ENCODE measurements at regions not wholly inside any gene's neighbourhood (a gene's known extent, or its start where the extent isn't known, plus 50 kb on each side); places are given as distances from the start of the nearest gene placed in this dataset.

DNA sequence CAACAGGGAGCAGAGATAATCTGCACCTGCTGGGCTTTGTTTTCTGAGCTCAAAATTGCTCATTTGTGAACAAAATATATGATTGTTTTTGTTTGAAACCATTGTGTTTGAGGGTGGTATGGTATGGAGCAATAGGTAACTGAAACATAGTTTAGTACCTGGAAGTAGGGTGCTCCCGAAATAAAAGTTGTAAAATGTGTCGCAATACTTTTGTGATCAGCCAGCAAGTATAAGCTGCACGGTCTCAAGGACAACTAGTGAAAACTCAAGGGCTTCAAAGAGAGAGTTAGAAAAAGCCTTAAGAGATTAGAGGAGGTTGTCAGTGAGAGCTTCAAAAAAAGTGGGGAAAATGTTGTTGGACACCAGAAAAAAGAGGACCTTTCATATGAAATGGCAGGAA, 579.8 kb upstream of the POU3F2 start:
- Histone ChIP-seq H3K9me3 (ENCODE audit: control insufficient read depth in 2 of 3, low read length in 3 of 3) (no peaks in the 10 kb centered on the region), H3K36me3 (ENCODE audit: control insufficient read depth in 2 of 3, insufficient read depth in 3 of 3, low read length in 3 of 3) (no peaks in the 10 kb centered on the region), H3K4me3 (ENCODE audit: low read length) (no peak overlapping the region), H3K4me1 (ENCODE audit: control insufficient read depth in 2 of 2, insufficient read depth in 2 of 2, low read length in 2 of 2) (no peaks in the 10 kb centered on the region), H3K27me3 (ENCODE audit: control insufficient read depth in 2 of 2, insufficient read depth in 2 of 2, low read length in 2 of 2) (no peaks in the 10 kb centered on the region), H3K27ac (ENCODE audit: low read depth, low read length) (no peak overlapping the region)
- ChIA-PET POLR2A (no interaction called here), CTCF (no interaction called here)
- DNase-seq: no peak
- Mint-ChIP-seq H3K4me3 (no peak overlapping the region), H3K4me1 (no peaks in the 10 kb centered on the region), H3K9me3 (peaks cover 0 to 10% (median 0%) of the 10 kb centered on the region in 11 donors), H3K27ac (no peak overlapping the region), H3K27me3 (no peaks in the 10 kb centered on the region), H3K36me3 (no peaks in the 10 kb centered on the region)
- no peak for ATAC-seq
- intact Hi-C loops (cut with micrococcal nuclease): no loop called here

- POLR2A ChIA-PET: no interaction called here
- no peaks in the 10 kb centered on the region for H3K4me1 ChIP-seq (ENCODE audit: control insufficient read depth in 2 of 2, insufficient read depth in 2 of 2, low read length in 2 of 2)
- no peak for ATAC-seq
- no peak overlapping the region for H3K27ac ChIP-seq (ENCODE audit: low read depth, low read length)
- Mint-ChIP-seq H3K4me1 (no peaks in the 10 kb centered on the region), H3K27me3 (no peaks in the 10 kb centered on the region), H3K27ac (no peak overlapping the region), H3K36me3 (no peaks in the 10 kb centered on the region), H3K9me3 (peaks cover 0 to 13% (median 0%) of the 10 kb centered on the region in 11 donors), H3K4me3 (no peak overlapping the region)
- H3K36me3 ChIP-seq (ENCODE audit: control insufficient read depth in 2 of 3, insufficient read depth in 3 of 3, low read length in 3 of 3): no peaks in the 10 kb centered on the region
- H3K4me3 ChIP-seq (ENCODE audit: low read length): no peak overlapping the region
- H3K27me3 ChIP-seq (ENCODE audit: control insufficient read depth in 2 of 2, insufficient read depth in 2 of 2, low read length in 2 of 2): no peaks in the 10 kb centered on the region
- H3K9me3 ChIP-seq (ENCODE audit: control insufficient read depth in 2 of 3, low read length in 3 of 3): no peaks in the 10 kb centered on the region
- intact Hi-C loops (cut with micrococcal nuclease): no loop called here
- DNase-seq: no peak
- CTCF ChIA-PET: no interaction called here
Observed at GRCh38 chr6:98260382-98260781, 574.0 kb upstream of the POU3F2 start.

- H3K27ac ChIP-seq (ENCODE audit: low read depth, low read length): no peak overlapping the region
- ATAC-seq (no peak), DNase-seq (no peak)
- H3K27ac Mint-ChIP-seq: no peak overlapping the region
- H3K9me3 ChIP-seq (ENCODE audit: control insufficient read depth in 2 of 3, low read length in 3 of 3): no peaks in the 10 kb centered on the region
- H3K4me1 ChIP-seq (ENCODE audit: control insufficient read depth in 2 of 2, insufficient read depth in 2 of 2, low read length in 2 of 2): no peaks in the 10 kb centered on the region
- H3K4me3 ChIP-seq (ENCODE audit: low read length): no peak overlapping the region
- CTCF ChIA-PET: no interaction called here
- intact Hi-C loops (cut with micrococcal nuclease): no loop called here
- H3K9me3 Mint-ChIP-seq: peaks cover 0 to 11% (median 0%) of the 10 kb centered on the region in 11 donors
- POLR2A ChIA-PET: no interaction called here
- no peak overlapping the region for H3K4me3 Mint-ChIP-seq
- H3K36me3 Mint-ChIP-seq: no peaks in the 10 kb centered on the region
- H3K27me3 Mint-ChIP-seq: no peaks in the 10 kb centered on the region
- H3K27me3 ChIP-seq (ENCODE audit: control insufficient read depth in 2 of 2, insufficient read depth in 2 of 2, low read length in 2 of 2): no peaks in the 10 kb centered on the region
- H3K4me1 Mint-ChIP-seq: no peaks in the 10 kb centered on the region
- no peaks in the 10 kb centered on the region for H3K36me3 ChIP-seq (ENCODE audit: control insufficient read depth in 2 of 3, insufficient read depth in 3 of 3, low read length in 3 of 3)
Observed at GRCh38 chr6:98272060-98272459, 562.3 kb upstream of the POU3F2 start.

DNA sequence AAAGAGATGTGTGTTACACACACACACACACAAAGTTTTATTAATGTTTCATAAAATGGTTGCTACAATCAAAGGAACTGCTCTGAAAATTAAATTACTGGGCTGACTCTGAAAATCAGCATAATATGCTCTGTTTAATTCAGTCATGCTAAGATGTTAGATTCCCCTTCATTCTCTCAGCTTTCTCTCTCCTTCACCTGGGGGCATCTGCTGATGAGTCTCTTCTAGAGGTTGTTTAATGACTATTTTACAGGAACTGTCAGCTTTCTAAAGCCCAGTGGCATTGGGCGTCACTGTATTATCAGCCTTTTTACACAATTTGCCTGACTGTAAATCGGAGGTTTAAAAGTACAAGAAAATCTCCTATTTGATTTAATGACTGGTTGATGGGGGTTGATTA, 559.7 kb upstream of the POU3F2 start:
- H3K4me1 Mint-ChIP-seq: no peaks in the 10 kb centered on the region
- H3K9me3 ChIP-seq (ENCODE audit: control insufficient read depth in 2 of 3, low read length in 3 of 3): no peaks in the 10 kb centered on the region
- ATAC-seq (no peak), DNase-seq (no peak)
- H3K27ac Mint-ChIP-seq: no peak overlapping the region
- ChIA-PET POLR2A (no interaction called here), CTCF (no interaction called here)
- H3K27me3 ChIP-seq (ENCODE audit: control insufficient read depth in 2 of 2, insufficient read depth in 2 of 2, low read length in 2 of 2): no peaks in the 10 kb centered on the region
- H3K27me3 Mint-ChIP-seq: peaks cover 0 to 4% (median 0%) of the 10 kb centered on the region in 5 donors
- no peaks in the 10 kb centered on the region for H3K4me1 ChIP-seq (ENCODE audit: control insufficient read depth in 2 of 2, insufficient read depth in 2 of 2, low read length in 2 of 2)
- H3K36me3 Mint-ChIP-seq: no peaks in the 10 kb centered on the region
- no peak overlapping the region for H3K4me3 Mint-ChIP-seq
- no peak overlapping the region for H3K4me3 ChIP-seq (ENCODE audit: low read length)
- no peak overlapping the region for H3K27ac ChIP-seq (ENCODE audit: low read depth, low read length)
- no peaks in the 10 kb centered on the region for H3K36me3 ChIP-seq (ENCODE audit: control insufficient read depth in 2 of 3, insufficient read depth in 3 of 3, low read length in 3 of 3)
- peaks cover 0 to 3% (median 0%) of the 10 kb centered on the region in 11 donors for H3K9me3 Mint-ChIP-seq
- intact Hi-C loops (cut with micrococcal nuclease): no loop called here

- intact Hi-C loops (cut with micrococcal nuclease): no loop called here
- ChIA-PET CTCF (no interaction called here), POLR2A (no interaction called here)
- no peaks in the 10 kb centered on the region for H3K9me3 ChIP-seq (ENCODE audit: control insufficient read depth in 2 of 3, low read length in 3 of 3)
- H3K27ac ChIP-seq (ENCODE audit: low read depth, low read length): no peak overlapping the region
- peaks cover 0 to 9% (median 0%) of the 10 kb centered on the region in 11 donors for H3K9me3 Mint-ChIP-seq
- DNase-seq (no peak), ATAC-seq (no peak)
- H3K4me3 ChIP-seq (ENCODE audit: low read length): no peak overlapping the region
- no peaks in the 10 kb centered on the region for H3K4me1 Mint-ChIP-seq
- no peaks in the 10 kb centered on the region for H3K36me3 Mint-ChIP-seq
- H3K27ac Mint-ChIP-seq: no peak overlapping the region
- no peaks in the 10 kb centered on the region for H3K27me3 ChIP-seq (ENCODE audit: control insufficient read depth in 2 of 2, insufficient read depth in 2 of 2, low read length in 2 of 2)
- no peak overlapping the region for H3K4me3 Mint-ChIP-seq
- H3K27me3 Mint-ChIP-seq: peaks cover 0 to 4% (median 0%) of the 10 kb centered on the region in 5 donors
- no peaks in the 10 kb centered on the region for H3K36me3 ChIP-seq (ENCODE audit: control insufficient read depth in 2 of 3, insufficient read depth in 3 of 3, low read length in 3 of 3)
- H3K4me1 ChIP-seq (ENCODE audit: control insufficient read depth in 2 of 2, insufficient read depth in 2 of 2, low read length in 2 of 2): no peaks in the 10 kb centered on the region
Observed at GRCh38 chr6:98280492-98280891, 553.9 kb upstream of the POU3F2 start.

- peaks cover 0 to 8% (median 1%) of the 10 kb centered on the region in 11 donors for H3K9me3 Mint-ChIP-seq
- ATAC-seq: no peak
- no peak overlapping the region for H3K4me3 ChIP-seq (ENCODE audit: low read length)
Observed at GRCh38 chr6:98286620-98287019, 547.8 kb upstream of the POU3F2 start.

DNA sequence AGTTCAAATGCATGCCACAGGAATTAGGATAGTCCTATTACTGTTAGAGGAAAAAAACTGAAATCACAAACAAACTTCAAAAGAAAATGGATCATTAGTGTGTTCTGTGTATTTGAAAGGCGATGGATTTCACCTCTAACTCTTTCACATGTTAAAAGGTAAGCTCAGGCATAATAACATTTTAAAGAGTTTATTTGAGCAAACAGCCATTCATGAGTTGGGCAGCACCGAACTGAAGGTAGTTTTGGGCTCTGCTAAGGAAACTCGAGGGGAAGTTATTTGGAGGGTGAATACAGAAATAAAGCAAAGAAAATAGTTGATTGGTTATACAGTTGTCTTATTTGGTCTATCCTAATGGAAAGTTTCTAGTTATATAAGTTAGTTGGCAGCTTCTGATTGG, 546.5 kb upstream of the POU3F2 start:
- DNase-seq (no peak), ATAC-seq (no peak)
- Histone ChIP-seq H3K4me1 (ENCODE audit: control insufficient read depth in 2 of 2, insufficient read depth in 2 of 2, low read length in 2 of 2) (no peaks in the 10 kb centered on the region), H3K4me3 (ENCODE audit: low read length) (no peak overlapping the region), H3K27me3 (ENCODE audit: control insufficient read depth in 2 of 2, insufficient read depth in 2 of 2, low read length in 2 of 2) (no peaks in the 10 kb centered on the region), H3K36me3 (ENCODE audit: control insufficient read depth in 2 of 3, insufficient read depth in 3 of 3, low read length in 3 of 3) (no peaks in the 10 kb centered on the region), H3K9me3 (ENCODE audit: control insufficient read depth in 2 of 3, low read length in 3 of 3) (no peaks in the 10 kb centered on the region), H3K27ac (ENCODE audit: low read depth, low read length) (no peak overlapping the region)
- Mint-ChIP-seq H3K9me3 (peaks cover 0 to 11% (median 3%) of the 10 kb centered on the region in 11 donors), H3K27me3 (no peaks in the 10 kb centered on the region), H3K4me1 (no peaks in the 10 kb centered on the region), H3K36me3 (no peaks in the 10 kb centered on the region), H3K27ac (no peak overlapping the region), H3K4me3 (no peak overlapping the region)
- intact Hi-C loops (cut with micrococcal nuclease): no loop called here
- ChIA-PET CTCF (no interaction called here), POLR2A (no interaction called here)

More at GRCh38 chr6:98286620-98287019, 547.8 kb upstream of the POU3F2 start:
- DNase-seq: no peak
- ChIA-PET CTCF (no interaction called here), POLR2A (no interaction called here)
- Mint-ChIP-seq H3K36me3 (no peaks in the 10 kb centered on the region), H3K4me1 (no peaks in the 10 kb centered on the region), H3K4me3 (no peak overlapping the region), H3K27me3 (no peaks in the 10 kb centered on the region), H3K27ac (no peak overlapping the region)
- Histone ChIP-seq H3K9me3 (ENCODE audit: control insufficient read depth in 2 of 3, low read length in 3 of 3) (no peaks in the 10 kb centered on the region), H3K36me3 (ENCODE audit: control insufficient read depth in 2 of 3, insufficient read depth in 3 of 3, low read length in 3 of 3) (no peaks in the 10 kb centered on the region), H3K27me3 (ENCODE audit: control insufficient read depth in 2 of 2, insufficient read depth in 2 of 2, low read length in 2 of 2) (no peaks in the 10 kb centered on the region), H3K27ac (ENCODE audit: low read depth, low read length) (no peak overlapping the region), H3K4me1 (ENCODE audit: control insufficient read depth in 2 of 2, insufficient read depth in 2 of 2, low read length in 2 of 2) (no peaks in the 10 kb centered on the region)
- intact Hi-C loops (cut with micrococcal nuclease): no loop called here
